Thyroid gland (tissue), 4 donors: ENCODE measurements at regions not wholly inside any gene's neighbourhood (a gene's known extent, or its start where the extent isn't known, plus 50 kb on each side); places are given as distances from the start of the nearest gene placed in this dataset.
A peak's percentile ranks its signal among the peaks of the same experiment; 100 is the strongest.
"Not testable (repeated sequence)": the region's sequence is repeated elsewhere in the genome, so short reads cannot be mapped to it uniquely, and the experiment has no call there.

ENCODE experiments used
- DNase-seq, 2 donors: peaks; one replicate each; pipeline ENCODE4 v3.0.0-alpha.2; 2019
- H3K27ac ChIP-seq, 3 donors: fragments of 200-600 bp; sonication (generic); 1 replicate in 2 of 3; 2 replicates in 1 of 3; pipeline ENCODE4 v1.5.1; 2016 to 2019; ENCODE audit warnings: mild to moderate bottlenecking in 1 of 3, moderate library complexity in 1 of 3
- H3K27me3 ChIP-seq: fragments of 200-600 bp; sonication (generic); one replicate; pipeline ENCODE4 v1.5.1; 2019
- H3K36me3 ChIP-seq, 2 donors: fragments of 200-600 bp; sonication (generic); one replicate each; pipeline ENCODE4 v1.5.1; 2016 to 2019
- H3K4me1 ChIP-seq, 2 donors: fragments of 200-600 bp; sonication (generic); one replicate each; pipeline ENCODE4 v1.5.1; 2017 to 2019
- H3K4me3 ChIP-seq, 3 donors: fragments of 200-600 bp; sonication (generic); replicated peaks in 1 of 3; 1 replicate in 2 of 3; 2 replicates in 1 of 3; pipeline ENCODE4 v1.5.1; 2016; ENCODE audit warnings: mild to moderate bottlenecking in 1 of 3
- H3K9me3 ChIP-seq: fragments of 200-600 bp; sonication (generic); one replicate; pipeline ENCODE4 v1.5.1; 2017
- POLR2A ChIP-seq, 2 donors: fragments of 450-650 bp; IDR thresholded peaks; one replicate each; pipeline ENCODE4 v1.6.1; 2017; ENCODE audit warnings: antibody characterized with exemption in 2 of 2, mild to moderate bottlenecking in 2 of 2, moderate library complexity in 1 of 2
- WGBS, 2 donors: methylation state at CpG; one replicate each; pipeline ENCODE4 v1.1.5; 2017; 5-methylcytosine and 5-hydroxymethylcytosine counted together
- intact Hi-C: fragments of 100-400 bp; cut with DNase I; formaldehyde crosslinking; loops from one replicate; pipeline ENCODE4 v1.15.1; 2023
- TF ChIP-seq, protein P1 (sequence below), 6 experiments: fragments of 200-600 bp in 3 of 6; fragments of 450-650 bp in 3 of 6; sonication (generic) in 3 of 6; IDR thresholded peaks; one replicate each; pipeline ENCODE4 v1.5.1; 2016 to 2019; ENCODE audit warnings: antibody characterized with exemption in 6 of 6, mild to moderate bottlenecking in 2 of 6, inconsistent platforms in 1 of 6, moderate library complexity in 1 of 6

DNA sequence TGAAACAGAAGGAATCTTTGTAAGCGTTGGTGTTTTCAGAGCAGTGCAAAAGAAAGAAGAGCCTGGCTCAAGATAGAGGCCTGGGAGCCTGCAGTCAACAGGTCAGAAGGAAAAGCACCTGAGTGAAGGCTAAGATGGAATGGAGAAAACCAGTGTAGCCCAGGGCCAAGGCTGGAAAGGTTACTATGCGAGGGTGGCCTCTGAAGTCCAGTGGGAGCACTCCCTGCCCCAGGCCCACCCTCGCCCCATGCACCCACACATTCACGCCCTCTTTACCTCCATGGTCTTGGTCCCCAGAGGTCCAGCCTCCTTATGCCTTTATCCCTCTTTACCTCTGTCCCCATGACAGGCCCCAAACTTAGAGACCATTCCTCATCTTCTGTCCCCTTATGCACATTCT, 169.2 kb upstream of the ZNF644 start:
- H3K4me3 ChIP-seq, result no peak overlapping the region
- TF ChIP-seq, protein P1, sequence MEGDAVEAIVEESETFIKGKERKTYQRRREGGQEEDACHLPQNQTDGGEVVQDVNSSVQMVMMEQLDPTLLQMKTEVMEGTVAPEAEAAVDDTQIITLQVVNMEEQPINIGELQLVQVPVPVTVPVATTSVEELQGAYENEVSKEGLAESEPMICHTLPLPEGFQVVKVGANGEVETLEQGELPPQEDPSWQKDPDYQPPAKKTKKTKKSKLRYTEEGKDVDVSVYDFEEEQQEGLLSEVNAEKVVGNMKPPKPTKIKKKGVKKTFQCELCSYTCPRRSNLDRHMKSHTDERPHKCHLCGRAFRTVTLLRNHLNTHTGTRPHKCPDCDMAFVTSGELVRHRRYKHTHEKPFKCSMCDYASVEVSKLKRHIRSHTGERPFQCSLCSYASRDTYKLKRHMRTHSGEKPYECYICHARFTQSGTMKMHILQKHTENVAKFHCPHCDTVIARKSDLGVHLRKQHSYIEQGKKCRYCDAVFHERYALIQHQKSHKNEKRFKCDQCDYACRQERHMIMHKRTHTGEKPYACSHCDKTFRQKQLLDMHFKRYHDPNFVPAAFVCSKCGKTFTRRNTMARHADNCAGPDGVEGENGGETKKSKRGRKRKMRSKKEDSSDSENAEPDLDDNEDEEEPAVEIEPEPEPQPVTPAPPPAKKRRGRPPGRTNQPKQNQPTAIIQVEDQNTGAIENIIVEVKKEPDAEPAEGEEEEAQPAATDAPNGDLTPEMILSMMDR (IDR thresholded peaks at IDR 0.05), result no peak
- no peak for TF ChIP-seq POLR2A (IDR thresholded peaks at IDR 0.05)
- H3K4me1 ChIP-seq, result no peaks in the 10 kb centered on the region
- no peaks in the 10 kb centered on the region for H3K36me3 ChIP-seq
- DNase-seq, result no peak
- WGBS, 2 donors, result 92 to 94% methylated on average over 4 of the region's 4 CpGs
- no peak overlapping the region for H3K27ac ChIP-seq
- H3K27me3 ChIP-seq, result no peaks in the 10 kb centered on the region
- intact Hi-C loops, result no loop called here
- no peaks in the 10 kb centered on the region for H3K9me3 ChIP-seq

DNA sequence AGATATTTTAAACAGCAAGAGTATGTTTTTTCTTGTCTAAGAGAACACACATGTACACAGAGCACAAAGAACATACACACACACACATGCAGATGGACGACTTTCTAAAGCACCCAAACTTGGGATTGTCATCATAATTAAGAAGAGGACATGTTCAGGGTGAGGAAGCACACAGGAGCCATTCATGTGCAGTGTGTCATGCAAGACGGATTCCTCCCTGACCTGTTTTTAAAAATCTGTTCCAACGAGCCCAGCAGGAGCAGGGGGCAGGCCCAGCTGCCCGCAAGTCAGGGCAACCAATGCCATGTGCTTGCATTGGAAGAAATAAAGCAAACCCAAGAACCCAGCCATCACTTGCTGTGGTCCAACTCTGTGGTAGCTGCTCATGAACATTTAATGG, 167.3 kb upstream of the ZNF644 start:
- intact Hi-C loops, result no loop called here
- Histone ChIP-seq H3K27me3 (no peaks in the 10 kb centered on the region), H3K36me3 (no peaks in the 10 kb centered on the region), H3K9me3 (no peaks in the 10 kb centered on the region), H3K4me3 (no peak overlapping the region), H3K27ac (no peak overlapping the region), H3K4me1 (no peaks in the 10 kb centered on the region)
- TF ChIP-seq, protein P1 (IDR thresholded peaks at IDR 0.05), result no peak
- no peak for TF ChIP-seq POLR2A (IDR thresholded peaks at IDR 0.05)
- 31 to 50% methylated on average over 4 of the region's 4 CpGs for WGBS, 2 donors
- peak; percentile 26 to 36 for DNase-seq

DNA sequence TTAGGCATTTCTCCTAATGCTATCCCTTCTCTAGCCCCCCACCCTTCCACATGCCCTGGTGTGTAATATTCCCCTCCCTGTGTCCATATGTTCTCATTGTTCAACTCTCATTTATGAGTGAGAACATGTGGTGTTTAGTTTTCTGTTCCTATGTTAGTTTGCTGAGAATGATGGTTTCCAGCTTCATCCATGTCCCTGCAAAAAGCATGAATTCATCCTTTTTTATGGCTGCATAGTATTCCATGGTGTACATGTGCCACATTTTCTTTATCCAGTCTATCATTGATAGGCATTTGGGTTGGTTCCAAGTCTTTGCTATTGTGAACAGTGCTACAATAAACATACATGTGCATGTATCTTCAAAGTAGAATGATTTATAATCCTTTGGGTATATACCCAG, 161.0 kb upstream of the ZNF644 start:
- H3K36me3 ChIP-seq, H3K4me1 ChIP-seq, H3K27me3 ChIP-seq, intact Hi-C loops, H3K9me3 ChIP-seq, DNase-seq, H3K27ac ChIP-seq, H3K4me3 ChIP-seq: not testable (repeated sequence)

DNA sequence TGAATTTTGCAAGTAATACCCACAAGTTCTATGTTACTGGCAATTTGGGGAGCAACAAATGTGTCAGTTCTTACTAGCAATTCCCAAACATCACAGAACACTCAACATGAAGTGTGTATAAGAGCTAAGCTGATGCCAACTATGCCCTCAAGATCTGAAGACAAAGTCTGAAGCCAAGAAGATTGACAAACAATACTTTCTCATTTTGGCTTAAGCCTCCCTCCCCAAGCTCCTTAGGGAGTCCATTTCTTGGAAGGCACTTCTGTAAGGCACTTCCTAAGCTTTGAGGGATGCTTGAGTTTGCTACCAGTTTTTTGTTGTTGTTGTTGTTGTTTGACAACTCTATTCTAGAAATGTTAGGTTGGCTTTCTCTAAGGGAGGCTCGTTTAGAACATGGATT, 154.4 kb upstream of the ZNF644 start:
- no peak for DNase-seq
- no peaks in the 10 kb centered on the region for H3K9me3 ChIP-seq
- intact Hi-C loops, result no loop called here

DNA sequence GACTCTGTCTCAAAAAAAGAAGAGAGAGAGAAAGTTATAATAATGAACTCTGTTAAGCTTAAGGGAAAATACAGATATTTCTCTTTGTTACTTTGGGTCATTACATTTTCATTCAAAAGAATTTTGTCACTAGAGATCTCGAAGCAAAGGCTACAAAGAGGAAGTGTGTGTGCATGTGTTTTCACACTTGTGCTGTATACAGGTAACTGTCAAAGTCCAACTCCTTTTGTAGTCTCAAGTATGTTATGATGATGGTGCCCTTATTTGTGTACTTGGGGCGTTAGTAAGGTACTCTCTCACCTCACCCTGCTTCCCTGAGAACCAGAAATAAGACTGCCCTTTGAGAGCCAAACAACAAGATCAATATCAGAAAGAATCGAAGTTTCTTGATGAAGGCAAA, 152.9 kb upstream of the ZNF644 start:
- Histone ChIP-seq H3K9me3 (no peaks in the 10 kb centered on the region), H3K27ac (no peak overlapping the region), H3K4me1 (no peaks in the 10 kb centered on the region), H3K36me3 (no peaks in the 10 kb centered on the region), H3K4me3 (no peak overlapping the region), H3K27me3 (no peaks in the 10 kb centered on the region)
- intact Hi-C loops, result no loop called here
- WGBS, 2 donors, result 88 to 92% methylated on average over 3 of the region's 3 CpGs
- TF ChIP-seq, protein P1 (IDR thresholded peaks at IDR 0.05), result no peak
- TF ChIP-seq POLR2A (IDR thresholded peaks at IDR 0.05), result no peak
- no peak for DNase-seq

More for the DNA sequence above, 154.4 kb upstream of the ZNF644 start:
- TF ChIP-seq POLR2A (IDR thresholded peaks at IDR 0.05), result no peak
- TF ChIP-seq, protein P1 (IDR thresholded peaks at IDR 0.05), result no peak
- Histone ChIP-seq H3K36me3 (no peaks in the 10 kb centered on the region), H3K4me3 (no peak overlapping the region), H3K27me3 (no peaks in the 10 kb centered on the region), H3K4me1 (no peaks in the 10 kb centered on the region), H3K27ac (no peak overlapping the region)
- WGBS, 2 donors, result 48% methylated on average over 1 of the region's 1 CpG

DNA sequence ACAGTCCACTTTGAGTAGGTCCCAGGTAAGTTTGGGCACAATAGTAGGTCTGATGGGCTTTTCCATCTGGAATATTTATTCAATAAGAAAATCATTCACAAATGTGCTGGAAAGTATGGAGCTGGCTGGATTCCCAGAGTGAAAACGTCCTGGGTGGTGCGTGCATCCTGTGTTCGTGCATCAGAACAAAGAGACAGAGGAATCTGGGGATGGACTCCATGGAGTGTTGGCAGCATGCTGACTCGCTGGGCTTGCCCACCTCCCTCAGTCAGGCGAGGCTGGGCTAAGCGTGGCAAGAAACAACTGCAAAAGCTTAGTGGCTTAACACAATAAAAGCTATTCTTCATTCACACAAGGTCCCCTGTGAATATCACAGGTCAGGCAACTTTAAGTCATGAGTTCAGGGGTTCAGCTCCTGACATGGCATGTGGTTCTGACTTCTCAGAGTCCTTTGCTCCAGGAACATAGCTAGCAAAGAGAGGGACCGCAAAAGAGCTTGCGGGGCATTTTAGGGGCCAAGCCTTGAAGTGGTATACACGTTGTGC, 151.6 kb upstream of the ZNF644 start:
- Histone ChIP-seq H3K4me3 (no peak overlapping the region), H3K27me3 (no peaks in the 10 kb centered on the region), H3K4me1 (no peaks in the 10 kb centered on the region), H3K27ac (no peak overlapping the region), H3K9me3 (no peaks in the 10 kb centered on the region), H3K36me3 (no peaks in the 10 kb centered on the region)
- no peak for DNase-seq
- 70 to 79% methylated on average over 9 of the region's 9 CpGs for WGBS, 2 donors
- no peak for TF ChIP-seq POLR2A (IDR thresholded peaks at IDR 0.05)
- TF ChIP-seq, protein P1 (IDR thresholded peaks at IDR 0.05), result no peak
- intact Hi-C loops, result no loop called here
